ENCODE measurements at regions not wholly inside any gene's neighbourhood (a gene's known extent, or its start where the extent isn't known, plus 50 kb on each side); places are given as distances from the start of the nearest gene placed in this dataset.

DNA sequence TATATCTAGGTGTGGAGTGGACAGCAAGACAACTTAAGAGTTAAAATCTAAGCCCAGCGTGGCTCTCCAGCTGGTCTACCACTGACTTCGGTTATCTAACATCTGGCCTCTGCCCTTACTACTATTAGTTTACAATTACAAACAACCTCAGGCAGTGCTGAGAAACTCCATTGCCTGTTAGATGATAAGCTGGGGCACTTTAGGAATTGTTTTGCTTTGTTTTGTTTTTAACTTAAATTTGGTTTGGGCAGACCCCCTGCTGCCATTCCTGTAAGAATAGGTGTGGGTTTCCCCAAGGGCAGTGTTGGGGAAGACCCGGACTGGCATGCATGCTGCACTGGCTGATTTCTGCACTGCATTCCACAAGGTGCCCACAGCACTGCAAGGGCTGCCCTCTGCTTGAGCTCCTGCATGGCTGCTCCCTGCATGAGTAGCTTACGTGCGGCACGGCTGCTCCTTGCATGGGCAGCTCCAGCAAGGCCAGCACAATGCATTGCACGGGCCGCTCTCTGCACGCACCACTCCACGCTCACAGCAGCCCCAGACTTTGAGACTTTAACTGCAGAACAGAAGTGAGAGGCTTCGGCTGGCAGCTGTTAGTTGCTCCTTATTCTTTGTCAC lies 74.2 kb upstream of the SERTAD2 start:
- TF ChIP-seq CTCF (conservative IDR thresholded peaks at IDR 0.05 in 1 of 2, IDR thresholded peaks at IDR 0.05 in 1 of 2; ENCODE audit: low read depth in 1 of 2, low read length in 2 of 2) (no peak), EZH2 (IDR thresholded peaks at IDR 0.05; ENCODE audit: low read length, missing control alignments) (no peak)

All from fibroblast of lung (primary cell).